ENCODE measurements at regions not wholly inside any gene's neighbourhood (a gene's known extent, or its start where the extent isn't known, plus 50 kb on each side); places are given as distances from the start of the nearest gene placed in this dataset.

- TF ChIP-seq CTCF (IDR thresholded peaks at IDR 0.05; ENCODE audit: low read depth, low read length, missing control alignments), result no peak
- H3K4me3 ChIP-seq (ENCODE audit: low read depth, low read length), result no peak overlapping the region
- no peak for DNase-seq (ENCODE audit: low read depth)
These were observed 336.9 kb upstream of the PREP start for GRCh38 chr6:105739764-105740163.

GRCh38 chr6:105733556-105734162 is 330.8 kb upstream of the PREP start:
- TF ChIP-seq CTCF (IDR thresholded peaks at IDR 0.05; ENCODE audit: low read depth, low read length, missing control alignments), result peak; percentile 47
- H3K4me3 ChIP-seq (ENCODE audit: low read depth, low read length), result no peak overlapping the region
- no peak for DNase-seq (ENCODE audit: low read depth)

GRCh38 chr6:105728995-105729394 is 326.1 kb upstream of the PREP start:
- H3K4me3 ChIP-seq (ENCODE audit: low read depth, low read length), result no peak overlapping the region
- no peak for DNase-seq (ENCODE audit: low read depth)
- no peak for TF ChIP-seq CTCF (IDR thresholded peaks at IDR 0.05; ENCODE audit: low read depth, low read length, missing control alignments)

- no peak overlapping the region for H3K4me3 ChIP-seq (ENCODE audit: low read depth, low read length)
- no peak for TF ChIP-seq CTCF (IDR thresholded peaks at IDR 0.05; ENCODE audit: low read depth, low read length, missing control alignments)
- no peak for DNase-seq (ENCODE audit: low read depth)
These were observed 324.2 kb upstream of the PREP start for GRCh38 chr6:105726902-105727655.

GRCh38 chr6:105714846-105715245 is 312.0 kb upstream of the PREP start:
- no peak overlapping the region for H3K4me3 ChIP-seq (ENCODE audit: low read depth, low read length)
- DNase-seq (ENCODE audit: low read depth), result no peak
- no peak for TF ChIP-seq CTCF (IDR thresholded peaks at IDR 0.05; ENCODE audit: low read depth, low read length, missing control alignments)

GRCh38 chr6:105713474-105714118 is 310.7 kb upstream of the PREP start:
- TF ChIP-seq CTCF (IDR thresholded peaks at IDR 0.05; ENCODE audit: low read depth, low read length, missing control alignments), result no peak
- H3K4me3 ChIP-seq (ENCODE audit: low read depth, low read length), result no peak overlapping the region
- DNase-seq (ENCODE audit: low read depth), result no peak

Data from GM12864 (cell line).